HG02642 (cell line): ENCODE measurements at regions not wholly inside any gene's neighbourhood (a gene's known extent, or its start where the extent isn't known, plus 50 kb on each side); places are given as distances from the start of the nearest gene placed in this dataset.

Experiments used
- ATAC-seq: cut with Tn5 transposase; IDR thresholded peaks from one replicate; pipeline ENCODE4 v1.9.1; 2021; ENCODE audit warnings: mild to moderate bottlenecking; ENCODE audit not compliant: unreplicated experiment, poor library complexity

DNA sequence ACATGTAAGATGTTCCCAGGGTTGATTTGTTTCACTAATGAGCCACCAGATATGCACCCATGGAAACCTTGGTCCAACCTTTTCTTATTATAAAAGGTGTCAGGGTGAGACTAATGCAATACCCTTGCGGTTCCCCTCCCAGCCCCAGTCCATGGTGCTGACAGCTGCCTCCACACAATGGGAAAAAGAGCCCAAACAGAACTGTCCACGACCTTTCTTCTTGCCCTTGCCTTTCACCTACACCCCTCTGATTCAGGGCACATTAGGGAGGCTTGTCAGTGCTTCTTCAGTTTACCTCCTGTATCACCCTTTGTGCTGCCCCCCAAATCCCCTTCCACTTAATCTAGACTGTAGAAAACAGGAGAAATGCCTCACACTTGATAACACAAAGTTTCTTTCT lies 352.7 kb upstream of the CDH4 start:
- ATAC-seq = no peak

DNA sequence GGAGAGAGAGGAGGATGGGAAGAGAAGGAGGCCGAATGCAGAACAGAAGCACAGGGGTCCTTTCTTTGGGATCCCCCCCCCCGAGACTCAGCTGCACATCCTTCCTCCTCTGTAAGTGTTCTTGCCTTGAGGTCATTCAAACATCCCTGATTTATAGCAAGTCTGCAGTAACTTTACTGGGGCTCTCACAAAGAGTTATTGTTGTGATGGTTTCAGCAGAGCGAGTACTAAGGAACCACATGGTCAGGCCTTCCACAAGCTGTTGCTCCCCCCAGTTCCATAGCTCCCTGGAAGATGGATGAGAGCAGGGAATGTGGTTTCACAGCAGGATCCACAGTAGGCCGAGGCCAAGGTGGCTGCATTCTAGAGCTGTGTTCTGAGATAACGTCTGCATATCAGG lies 351.4 kb upstream of the CDH4 start:
- ATAC-seq = no peak

DNA sequence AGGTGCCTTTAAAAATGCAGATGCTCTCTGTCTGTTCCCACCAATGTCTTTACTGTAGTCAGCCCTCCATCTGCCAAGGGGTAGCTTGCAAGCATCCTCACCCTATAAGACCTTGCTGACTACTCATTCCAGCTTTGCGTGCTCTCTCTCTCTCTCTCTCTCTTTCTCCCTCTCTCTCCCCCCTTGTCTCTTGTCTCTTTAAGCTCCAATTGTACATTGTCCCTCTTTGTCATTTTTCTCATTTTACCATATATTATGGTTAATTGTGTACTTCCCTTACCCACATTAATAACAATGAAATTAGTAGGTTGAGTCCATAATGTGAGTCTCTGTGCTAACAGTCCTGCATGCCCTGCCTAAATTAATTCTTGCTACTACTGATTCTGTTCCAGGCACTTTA lies 350.2 kb upstream of the CDH4 start:
- ATAC-seq = no peak

DNA sequence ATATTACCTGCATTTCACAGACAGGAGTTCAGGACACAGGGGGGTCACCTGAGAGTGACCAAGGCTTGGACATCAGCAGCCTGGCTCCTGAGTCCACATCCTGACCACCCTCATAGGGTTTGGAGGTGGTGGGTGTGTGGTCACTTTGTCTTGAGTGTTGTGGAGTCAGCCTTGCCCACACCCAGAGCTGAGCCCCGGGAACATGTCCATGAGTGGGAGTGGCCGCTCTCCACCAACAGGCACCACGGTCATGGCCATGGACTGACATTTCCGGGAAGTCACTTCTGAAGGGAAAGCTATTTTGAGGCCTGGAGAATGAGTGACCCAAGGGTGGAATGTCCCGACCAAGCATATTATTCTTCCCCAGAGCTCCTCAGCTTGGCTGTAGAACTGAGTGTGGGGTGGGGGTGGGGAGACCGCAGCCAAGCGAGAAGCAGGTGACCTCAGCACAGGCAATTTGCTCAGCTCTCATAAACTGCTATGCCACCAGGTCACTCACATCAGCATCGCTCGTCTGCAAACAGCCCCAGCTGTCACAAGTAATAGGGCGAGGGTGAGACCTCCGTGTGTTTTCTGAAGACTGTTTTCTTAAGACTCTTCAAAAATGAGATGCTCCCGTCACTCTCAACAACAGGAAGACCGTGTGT lies 348.6 kb upstream of the CDH4 start:
- ATAC-seq = no peak

DNA sequence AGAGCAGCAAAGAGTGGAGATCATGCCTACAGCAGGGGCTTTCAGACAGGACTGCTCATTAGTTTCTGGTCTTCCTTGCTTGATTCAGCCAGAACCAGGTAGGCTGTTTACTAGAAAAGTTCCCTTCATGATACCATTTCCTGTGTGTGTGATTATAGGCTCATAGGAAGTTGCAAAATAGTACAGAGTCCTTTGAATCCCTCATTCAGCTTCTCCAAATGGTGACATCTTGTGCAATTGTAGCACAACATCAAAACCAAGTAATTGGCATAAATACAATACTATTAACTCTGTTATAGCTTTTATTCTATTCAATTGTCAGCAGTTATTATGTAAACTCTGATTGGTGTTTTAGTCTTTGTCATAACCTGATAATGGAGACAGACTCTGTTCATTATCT lies 347.3 kb upstream of the CDH4 start:
- ATAC-seq = no peak

DNA sequence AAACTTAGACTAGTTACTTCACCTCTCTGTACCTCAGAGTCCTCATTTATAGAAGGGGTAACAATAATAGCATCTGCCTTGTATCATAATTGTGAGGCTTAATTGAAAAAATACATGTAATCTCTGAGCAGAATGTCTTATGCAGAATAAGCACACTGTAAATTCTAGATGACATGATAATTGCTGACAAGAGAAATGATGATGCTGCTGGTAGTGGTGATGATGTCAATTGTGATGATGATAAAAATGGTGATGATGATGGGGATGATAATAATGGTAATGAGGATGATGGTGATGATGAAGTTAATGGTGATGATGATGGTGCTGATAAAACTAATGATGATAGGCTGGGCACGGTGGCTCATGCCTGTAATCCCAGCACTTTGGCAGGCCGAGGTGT lies 346.1 kb upstream of the CDH4 start:
- ATAC-seq = no peak

DNA sequence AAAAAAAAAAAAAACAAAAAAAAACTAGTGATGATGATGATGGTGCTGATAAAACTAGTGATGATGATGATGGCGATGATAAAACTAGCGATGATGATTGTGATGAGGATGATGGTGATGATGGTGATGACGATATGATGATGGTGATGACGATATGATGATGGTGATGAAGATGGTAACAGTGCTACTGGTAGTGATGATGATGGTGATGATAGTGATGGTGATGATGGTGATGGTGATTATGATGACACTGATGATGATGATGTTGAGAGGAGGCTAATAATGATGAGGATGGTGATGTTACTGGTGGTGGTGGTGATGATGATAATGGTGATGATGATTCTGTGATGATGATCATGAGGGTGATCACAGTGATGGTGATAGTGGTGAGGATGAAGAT lies 345.5 kb upstream of the CDH4 start:
- no peak for ATAC-seq

DNA sequence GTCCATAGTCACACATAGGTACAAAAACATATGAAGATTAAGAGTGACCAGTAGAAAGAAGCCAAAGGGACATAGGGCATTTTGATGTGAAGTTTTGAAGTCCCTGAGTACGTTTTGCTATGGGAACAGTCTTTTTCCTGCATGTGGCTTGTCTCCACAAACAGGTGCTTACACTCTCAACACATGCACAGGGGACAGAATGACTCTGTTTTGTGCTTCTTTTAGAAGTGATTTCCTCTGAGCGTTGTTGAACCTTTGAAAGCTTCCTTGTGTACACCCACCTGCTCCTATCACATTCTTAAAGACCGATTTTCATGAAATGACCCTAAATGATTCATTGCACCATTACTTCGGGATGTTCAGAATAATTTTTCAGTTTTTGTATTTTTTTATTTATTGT lies 338.8 kb upstream of the CDH4 start:
- no peak for ATAC-seq

DNA sequence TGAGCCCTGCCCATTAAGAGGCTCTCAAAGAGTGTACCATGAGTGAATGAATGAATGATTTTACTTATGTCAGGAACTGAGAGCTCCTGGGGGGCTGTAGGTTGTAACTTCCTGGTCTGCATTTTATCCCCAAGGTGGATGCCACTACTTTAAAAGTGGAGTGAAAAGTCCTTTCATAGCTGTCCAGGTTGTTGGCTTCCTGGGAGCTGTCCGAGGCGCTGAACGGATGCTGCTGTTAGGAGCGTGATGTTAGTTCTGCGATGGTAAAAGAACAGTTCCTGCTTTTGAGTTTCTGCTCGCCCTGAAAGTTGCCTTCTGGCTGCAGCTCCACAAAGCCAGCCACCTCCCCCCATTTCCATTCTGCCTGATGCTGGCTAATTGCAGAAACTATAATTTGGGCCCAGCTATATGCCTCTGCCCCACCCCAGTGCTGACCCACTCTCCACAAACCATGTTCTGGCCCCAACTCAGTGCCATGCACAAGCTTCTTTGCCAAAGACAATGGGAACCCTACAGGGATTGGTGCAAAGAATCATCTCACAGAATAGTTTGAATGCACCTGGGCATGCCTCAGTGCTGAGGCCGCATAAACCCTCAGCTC lies 330.9 kb upstream of the CDH4 start:
- no peak for ATAC-seq

DNA sequence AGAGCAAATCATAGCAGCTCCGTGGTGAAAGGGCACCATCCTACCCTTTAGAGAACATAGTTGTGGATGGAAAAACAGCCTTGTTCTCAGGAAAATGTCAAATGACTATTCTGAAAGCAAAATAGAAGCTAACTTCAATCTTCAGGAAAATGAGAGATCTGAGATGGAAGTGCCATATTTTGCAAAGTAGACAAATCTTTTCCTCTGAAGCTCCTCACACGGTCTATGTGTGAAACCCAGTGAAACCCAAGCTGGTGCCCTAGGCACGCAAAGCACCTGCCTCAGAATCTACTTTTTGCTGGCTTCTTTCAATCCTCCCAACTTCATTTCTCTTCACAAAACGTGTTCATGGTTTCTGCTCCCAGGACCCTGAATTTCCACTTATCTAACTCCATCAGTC lies 325.2 kb upstream of the CDH4 start:
- no peak for ATAC-seq

DNA sequence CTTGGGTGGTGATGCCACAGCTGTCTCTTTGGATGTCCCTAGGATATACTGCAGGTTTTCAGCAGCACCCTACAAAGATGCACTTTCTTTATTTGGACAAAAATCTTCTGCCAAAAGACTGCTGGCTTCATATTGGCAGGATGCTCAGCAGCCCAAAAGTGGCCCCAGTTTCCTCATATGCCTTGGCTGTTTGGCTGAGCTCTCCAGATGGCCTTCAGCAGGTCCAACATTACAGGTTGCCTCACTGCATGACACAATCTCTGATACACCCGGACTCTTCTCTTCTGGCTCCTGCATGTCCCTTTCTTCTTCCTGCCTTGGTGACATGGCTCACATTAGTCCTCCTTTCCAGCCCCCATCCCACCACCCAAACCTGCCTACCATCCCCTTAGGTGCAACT lies 323.7 kb upstream of the CDH4 start:
- ATAC-seq = no peak

DNA sequence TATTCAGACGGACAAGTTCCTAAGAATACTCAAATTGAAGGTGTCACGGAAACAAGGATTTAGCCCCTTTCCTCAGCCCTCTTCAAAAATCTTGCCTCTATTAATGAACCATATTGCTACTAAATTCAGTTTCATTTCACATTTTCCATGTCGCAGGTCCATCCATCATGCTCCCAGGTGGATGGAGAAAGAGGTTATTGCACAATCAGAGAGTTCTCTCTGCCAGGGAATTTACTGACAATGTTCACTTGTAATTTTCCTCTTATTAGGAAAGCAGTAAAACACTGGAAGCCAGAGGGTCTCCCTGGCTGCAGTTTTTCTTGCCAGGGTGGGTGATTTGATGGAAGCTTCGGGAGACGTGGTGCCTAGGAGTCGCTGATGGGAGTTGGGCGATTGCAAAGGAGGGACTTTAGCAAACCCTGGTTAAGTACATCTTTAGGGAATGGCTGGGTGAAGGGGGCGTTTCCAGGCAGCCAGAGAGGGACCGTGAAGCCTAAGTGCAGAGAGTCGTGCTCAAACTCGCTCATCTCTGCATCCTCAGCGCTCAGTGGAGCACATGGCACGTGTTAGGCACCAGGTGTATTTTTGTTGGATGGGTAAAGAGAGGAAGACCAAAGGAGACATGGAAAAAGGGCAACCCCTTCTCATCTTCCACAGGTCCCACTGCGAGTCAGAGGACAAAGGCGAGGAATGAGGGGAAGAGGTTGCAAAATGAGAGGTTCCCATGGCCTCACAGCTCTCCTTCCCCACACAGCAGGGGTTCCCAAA lies 321.9 kb upstream of the CDH4 start:
- no peak for ATAC-seq

DNA sequence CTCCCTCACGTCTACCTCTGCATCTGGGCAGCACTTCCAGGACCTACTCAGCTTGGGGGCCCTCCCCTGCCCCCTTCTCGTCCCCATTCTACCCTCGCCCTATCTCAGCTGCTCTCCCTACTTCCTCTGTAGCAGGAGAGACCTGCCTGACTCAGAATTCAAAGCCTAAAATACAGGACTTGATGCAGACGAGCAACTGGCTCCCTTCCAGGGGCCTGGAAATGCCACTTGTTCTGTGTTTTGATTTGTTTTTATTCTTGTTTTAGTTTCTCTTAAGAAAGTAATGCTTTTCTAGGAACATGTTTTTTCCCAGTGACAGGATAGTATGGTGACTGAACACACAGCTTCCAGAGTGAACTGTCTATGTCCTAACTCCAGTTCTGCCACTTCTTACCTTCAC lies 320.4 kb upstream of the CDH4 start:
- no peak for ATAC-seq

DNA sequence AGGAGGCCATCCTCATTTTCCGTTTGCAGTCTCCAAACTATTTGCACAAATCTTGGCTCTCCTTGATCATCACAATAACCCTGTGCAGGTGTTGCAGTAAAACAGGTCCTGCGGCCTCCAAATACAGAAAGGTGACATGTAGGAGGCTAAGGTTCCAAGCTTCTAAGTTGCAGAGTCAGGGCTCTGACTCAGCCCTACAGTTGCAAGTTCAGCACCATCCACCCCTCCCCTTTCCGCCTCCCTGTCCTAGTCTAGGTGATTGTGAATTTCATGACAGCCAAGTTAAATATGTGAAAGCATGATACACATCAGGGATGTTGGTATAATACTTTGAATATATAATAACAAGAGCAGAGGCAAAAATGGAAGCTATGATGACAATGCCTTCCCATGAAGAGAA lies 317.3 kb upstream of the CDH4 start:
- ATAC-seq = no peak

DNA sequence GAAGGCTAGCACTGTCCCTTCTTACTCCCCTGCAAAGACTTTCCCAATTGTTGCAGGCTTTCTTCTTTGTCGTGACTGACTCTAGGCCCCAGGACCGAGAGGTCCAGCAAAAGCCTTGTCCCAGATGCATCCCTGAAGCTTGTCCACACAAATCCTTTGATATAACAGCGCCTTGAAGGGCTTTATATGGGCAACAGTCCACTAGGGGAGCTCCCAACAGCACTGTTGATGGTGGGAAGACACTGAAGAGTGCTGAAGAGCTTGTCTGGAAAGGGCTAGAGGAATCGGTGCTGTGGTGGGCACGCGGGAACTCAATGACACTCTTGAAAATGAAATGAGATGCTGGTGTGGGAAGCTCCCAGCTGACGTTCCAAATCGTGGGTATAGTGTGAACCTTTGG lies 316.1 kb upstream of the CDH4 start:
- ATAC-seq = no peak

DNA sequence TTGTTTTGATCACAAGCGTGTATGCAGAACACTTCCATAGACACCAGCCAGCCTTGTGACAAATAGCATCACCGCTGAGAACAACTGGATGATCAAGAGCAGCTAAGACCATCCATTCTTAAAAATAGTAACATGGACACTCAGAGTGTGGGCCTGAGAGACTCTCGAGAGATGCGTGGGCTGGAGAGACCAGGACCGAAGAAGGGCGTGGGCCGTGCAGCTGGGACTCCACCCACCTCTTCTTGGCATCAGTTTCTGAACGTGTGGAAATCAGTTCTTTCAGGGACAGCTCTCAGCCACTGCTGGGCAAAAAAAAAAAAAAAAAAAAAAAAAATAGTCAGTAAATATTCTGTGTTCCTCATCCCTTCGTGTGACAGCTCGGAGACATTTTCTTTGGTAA lies 314.5 kb upstream of the CDH4 start:
- ATAC-seq = no peak

DNA sequence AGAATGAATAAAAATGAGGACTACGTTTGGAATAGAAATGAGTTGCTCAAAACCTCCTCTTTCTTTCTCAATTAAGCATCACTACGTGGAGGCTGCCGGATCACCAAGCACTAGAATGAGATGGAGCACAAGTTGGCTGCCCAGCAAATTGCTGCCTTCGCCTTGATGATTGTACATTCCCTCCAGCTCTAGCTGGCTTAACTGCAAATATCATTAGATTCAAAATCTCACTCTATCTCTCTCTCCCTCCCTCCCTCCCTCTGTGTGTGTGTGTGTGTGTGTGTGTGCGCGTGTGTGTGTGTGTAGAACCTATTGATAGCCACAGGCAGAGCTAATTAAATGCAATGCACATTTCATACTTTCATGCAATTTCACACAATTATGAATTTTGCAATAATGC lies 310.7 kb upstream of the CDH4 start:
- ATAC-seq = no peak

DNA sequence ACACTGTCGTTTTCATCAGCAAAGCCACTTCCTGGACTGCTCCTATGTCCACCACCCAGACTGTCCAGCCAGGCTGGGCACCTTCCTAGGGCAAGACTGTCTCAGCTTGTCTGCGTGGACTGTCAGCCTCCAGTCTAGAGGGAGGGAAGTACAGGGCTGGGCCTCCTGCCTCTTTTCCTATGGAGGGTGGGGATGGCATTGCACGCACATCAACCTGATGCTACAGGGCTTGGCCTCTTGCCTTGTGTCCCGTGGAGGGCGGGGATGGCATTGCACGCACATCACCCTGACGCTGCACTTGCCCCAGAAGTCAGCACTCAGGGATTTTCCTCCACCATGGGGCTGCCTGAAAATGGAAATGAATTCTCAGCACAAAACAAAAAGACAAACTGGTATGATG lies 304.2 kb upstream of the CDH4 start:
- ATAC-seq = no peak

DNA sequence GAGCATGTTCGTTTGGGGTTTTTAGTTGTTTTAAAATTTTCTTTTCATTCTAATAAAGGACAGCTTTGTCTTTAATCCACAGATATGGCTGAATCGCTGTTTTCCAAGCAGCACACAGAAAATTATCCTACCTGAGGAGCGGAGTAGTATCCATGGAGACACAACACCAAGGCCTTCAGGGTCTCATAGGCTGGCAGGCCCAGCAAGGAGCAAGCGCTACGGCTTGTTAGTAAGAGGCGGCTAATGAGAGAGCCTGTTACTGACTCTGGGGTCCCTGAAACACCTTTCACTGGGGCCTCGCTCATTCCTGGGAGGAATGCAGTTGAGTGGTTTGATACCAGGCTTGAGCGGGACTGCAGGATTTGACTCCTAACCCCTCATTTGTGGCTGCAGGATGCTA lies 303.8 kb upstream of the CDH4 start:
- no peak for ATAC-seq

DNA sequence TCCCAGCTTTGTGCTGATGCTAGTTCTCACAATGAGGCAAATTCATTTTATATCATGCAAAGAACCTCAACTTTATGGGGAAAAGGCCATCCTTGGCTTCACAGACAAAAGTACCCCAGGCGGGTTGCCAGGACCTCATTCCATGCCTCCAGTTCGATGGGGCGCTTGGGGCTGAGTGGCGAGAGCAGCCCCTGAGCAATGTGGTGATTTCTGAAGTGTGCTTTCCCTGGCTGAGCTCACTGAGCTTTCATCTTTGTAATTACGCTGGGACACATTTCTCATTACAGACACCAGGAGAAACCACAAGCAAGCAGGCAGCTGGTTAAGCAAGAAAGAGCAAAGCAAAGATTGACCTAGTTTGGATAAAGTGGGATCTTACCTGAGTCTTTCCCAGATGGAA lies 301.5 kb upstream of the CDH4 start:
- no peak for ATAC-seq

DNA sequence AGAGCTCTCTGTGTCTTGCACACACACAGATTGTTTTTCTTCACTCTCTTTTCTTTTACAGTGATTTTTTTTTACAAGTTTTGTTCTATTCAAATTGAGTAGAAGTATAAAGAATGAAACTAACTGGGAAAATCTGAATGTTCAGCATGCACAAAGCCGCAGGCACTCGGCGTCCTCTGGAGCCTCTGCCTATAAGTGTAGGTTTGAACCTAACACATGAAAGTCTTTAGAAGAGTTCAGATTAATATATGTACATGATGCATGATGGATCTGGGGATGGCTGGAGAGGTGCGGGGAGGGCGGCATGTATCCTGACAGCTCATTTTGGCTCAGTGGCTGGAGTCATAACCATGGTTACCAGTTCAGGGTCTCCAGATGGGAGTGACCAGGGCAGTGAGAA lies 301.1 kb upstream of the CDH4 start:
- no peak for ATAC-seq

DNA sequence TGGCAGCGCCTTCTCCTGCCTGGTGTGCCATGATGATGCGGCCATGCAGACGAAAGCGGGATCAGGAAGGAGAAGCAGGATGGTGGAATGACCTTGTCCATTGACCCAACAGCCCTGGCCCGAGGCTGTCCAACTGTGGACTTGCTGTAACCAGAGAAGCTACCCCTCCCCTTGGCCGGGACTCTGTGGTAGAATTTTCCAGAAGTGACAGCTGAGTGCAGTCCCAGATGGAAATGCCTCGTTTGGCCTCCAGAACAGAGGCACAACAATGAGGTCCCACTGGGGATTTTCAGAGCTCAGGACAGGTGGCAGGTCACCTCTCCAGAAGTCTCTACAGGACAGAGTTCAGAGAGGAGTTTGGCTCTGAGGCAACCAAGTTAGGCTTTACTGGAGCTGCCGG lies 299.2 kb upstream of the CDH4 start:
- no peak for ATAC-seq
